Tibial nerve (tissue), 4 donors: ENCODE measurements at regions not wholly inside any gene's neighbourhood (a gene's known extent, or its start where the extent isn't known, plus 50 kb on each side); places are given as distances from the start of the nearest gene placed in this dataset.

ENCODE experiments used
- DNase-seq, 2 donors: peaks; one replicate each; pipeline ENCODE4 v3.0.0-alpha.2; 2019; ENCODE audit warnings: low spot score in 2 of 2
- H3K27ac ChIP-seq, 4 donors: fragments of 200-600 bp; sonication (generic) in 3 of 4; one replicate each; pipeline ENCODE4 v1.5.1; 2017 to 2019; ENCODE audit warnings: mild to moderate bottlenecking in 1 of 4
- H3K27me3 ChIP-seq, 2 donors: fragments of 200-600 bp; sonication (generic) in 1 of 2; one replicate each; pipeline versions ENCODE4 v1.5.1 to v1.6.0; 2017 to 2019
- H3K36me3 ChIP-seq, 3 donors: fragments of 200-600 bp; sonication (generic); one replicate each; pipeline ENCODE4 v1.5.1; 2018 to 2019
- H3K4me1 ChIP-seq, 4 donors: fragments of 200-600 bp; sonication (generic) in 3 of 4; one replicate each; pipeline ENCODE4 v1.5.1; 2017 to 2019
- H3K4me3 ChIP-seq, 4 donors: fragments of 200-600 bp; sonication (generic) in 3 of 4; one replicate each; pipeline ENCODE4 v1.5.1; 2017 to 2019; ENCODE audit warnings: mild to moderate bottlenecking in 1 of 4, moderate library complexity in 1 of 4
- H3K9me3 ChIP-seq, 4 donors: fragments of 200-600 bp; sonication (generic) in 3 of 4; one replicate each; pipeline ENCODE4 v1.5.1; 2017 to 2019
- EP300 ChIP-seq, 2 donors: sonication (generic); formaldehyde crosslinking; IDR thresholded peaks; one replicate each; pipeline ENCODE4 v1.6.1; 2017; ENCODE audit warnings: antibody characterized with exemption in 2 of 2, mild to moderate bottlenecking in 1 of 2
- POLR2A ChIP-seq, 2 donors: fragments of 450-650 bp; IDR thresholded peaks; one replicate each; pipeline ENCODE4 v1.6.1; 2017; ENCODE audit warnings: antibody characterized with exemption in 2 of 2, mild to moderate bottlenecking in 2 of 2, moderate library complexity in 2 of 2
- WGBS, 2 donors: methylation state at CpG; one replicate each; pipeline ENCODE4 v1.1.5; 2018; 5-methylcytosine and 5-hydroxymethylcytosine counted together
- TF ChIP-seq, protein P1 (sequence below), 5 experiments: fragments of 200-600 bp in 3 of 5; fragments of 450-650 bp in 2 of 5; sonication (generic) in 3 of 5; IDR thresholded peaks; one replicate each; pipeline ENCODE4 v1.5.1; 2016 to 2019; ENCODE audit warnings: antibody characterized with exemption in 5 of 5, mild to moderate bottlenecking in 3 of 5, moderate library complexity in 2 of 5

DNA sequence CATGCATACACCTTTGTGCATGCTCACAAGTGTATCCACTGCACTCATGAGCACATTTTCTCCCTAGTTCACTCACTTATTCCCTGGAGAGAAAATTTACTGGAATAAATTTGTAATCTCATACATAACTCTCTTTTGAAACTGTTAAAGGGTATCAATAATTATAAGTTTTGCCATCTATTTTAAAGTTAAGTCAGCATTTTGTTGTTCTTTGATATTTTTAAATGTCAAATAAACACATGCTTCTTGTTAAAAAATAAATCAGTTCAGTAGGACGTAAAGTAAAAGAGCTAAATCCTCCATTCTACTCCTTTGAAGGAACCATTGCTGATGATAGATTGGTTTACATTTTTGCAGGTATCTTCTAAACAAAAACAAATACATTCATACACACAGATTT, 522.1 kb downstream of the NR4A2 start:
- 50 to 65% methylated on average over 1 of the region's 1 CpG for WGBS, 2 donors
- Histone ChIP-seq H3K4me3 (no peak overlapping the region), H3K36me3 (no peaks in the 10 kb centered on the region), H3K9me3 (peaks cover 0 to 2% (median 0%) of the 10 kb centered on the region in 4 donors), H3K27ac (no peak overlapping the region), H3K27me3 (no peaks in the 10 kb centered on the region), H3K4me1 (no peaks in the 10 kb centered on the region)
- DNase-seq, result no peak
- TF ChIP-seq POLR2A (IDR thresholded peaks at IDR 0.05), result no peak
- TF ChIP-seq, protein P1, sequence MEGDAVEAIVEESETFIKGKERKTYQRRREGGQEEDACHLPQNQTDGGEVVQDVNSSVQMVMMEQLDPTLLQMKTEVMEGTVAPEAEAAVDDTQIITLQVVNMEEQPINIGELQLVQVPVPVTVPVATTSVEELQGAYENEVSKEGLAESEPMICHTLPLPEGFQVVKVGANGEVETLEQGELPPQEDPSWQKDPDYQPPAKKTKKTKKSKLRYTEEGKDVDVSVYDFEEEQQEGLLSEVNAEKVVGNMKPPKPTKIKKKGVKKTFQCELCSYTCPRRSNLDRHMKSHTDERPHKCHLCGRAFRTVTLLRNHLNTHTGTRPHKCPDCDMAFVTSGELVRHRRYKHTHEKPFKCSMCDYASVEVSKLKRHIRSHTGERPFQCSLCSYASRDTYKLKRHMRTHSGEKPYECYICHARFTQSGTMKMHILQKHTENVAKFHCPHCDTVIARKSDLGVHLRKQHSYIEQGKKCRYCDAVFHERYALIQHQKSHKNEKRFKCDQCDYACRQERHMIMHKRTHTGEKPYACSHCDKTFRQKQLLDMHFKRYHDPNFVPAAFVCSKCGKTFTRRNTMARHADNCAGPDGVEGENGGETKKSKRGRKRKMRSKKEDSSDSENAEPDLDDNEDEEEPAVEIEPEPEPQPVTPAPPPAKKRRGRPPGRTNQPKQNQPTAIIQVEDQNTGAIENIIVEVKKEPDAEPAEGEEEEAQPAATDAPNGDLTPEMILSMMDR (IDR thresholded peaks at IDR 0.05), result no peak
- TF ChIP-seq EP300 (IDR thresholded peaks at IDR 0.05), result no peak

DNA sequence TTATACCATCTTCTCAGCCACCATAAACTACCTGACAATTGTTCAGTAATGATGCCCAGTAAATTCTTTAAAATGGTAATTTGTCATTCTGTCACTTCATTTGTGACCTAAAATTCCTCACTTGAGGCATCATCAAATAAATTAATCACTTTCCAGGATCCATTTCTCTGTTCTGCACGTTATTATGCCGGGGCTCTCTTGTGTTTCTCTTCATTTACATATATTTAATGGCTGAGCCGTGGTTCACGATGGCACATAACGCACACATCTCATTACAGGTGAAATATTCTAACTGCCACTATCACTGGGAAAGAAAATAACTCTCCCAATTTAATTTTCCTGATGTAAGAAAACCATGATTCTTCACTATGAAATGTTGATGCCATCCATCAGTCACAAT, 529.6 kb downstream of the NR4A2 start:
- Histone ChIP-seq H3K27me3 (no peaks in the 10 kb centered on the region), H3K4me3 (no peak overlapping the region), H3K36me3 (no peaks in the 10 kb centered on the region), H3K9me3 (no peaks in the 10 kb centered on the region), H3K27ac (no peak overlapping the region), H3K4me1 (no peaks in the 10 kb centered on the region)
- DNase-seq, result no peak
- no peak for TF ChIP-seq POLR2A (IDR thresholded peaks at IDR 0.05)
- TF ChIP-seq, protein P1 (IDR thresholded peaks at IDR 0.05), result no peak
- TF ChIP-seq EP300 (IDR thresholded peaks at IDR 0.05), result no peak
- WGBS, 2 donors, result 87 to 93% methylated on average over 5 of the region's 5 CpGs

DNA sequence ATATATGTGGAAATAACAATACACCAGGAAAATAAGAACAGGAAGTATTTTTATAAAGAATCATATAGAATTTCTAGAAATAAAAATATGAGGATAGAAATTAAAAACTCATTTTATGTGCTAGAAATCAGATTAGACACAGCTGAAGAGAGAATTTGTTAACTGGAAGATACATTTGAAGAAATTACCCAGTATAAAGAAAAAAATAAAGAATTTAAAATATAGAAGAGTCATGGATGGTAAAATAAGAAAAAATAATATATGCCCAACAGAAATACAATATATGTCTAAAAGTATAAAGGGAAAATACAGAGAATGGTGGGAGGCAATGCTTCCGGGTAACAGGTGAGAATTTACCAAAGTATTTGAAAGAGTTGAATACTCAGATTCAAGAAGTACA, 539.9 kb downstream of the NR4A2 start:
- no peak overlapping the region for H3K27ac ChIP-seq
- no peak for DNase-seq
- 97 to 100% methylated on average over 1 of the region's 1 CpG for WGBS, 2 donors
- TF ChIP-seq EP300 (IDR thresholded peaks at IDR 0.05) (no peak), POLR2A (IDR thresholded peaks at IDR 0.05) (no peak)
- TF ChIP-seq, protein P1 (IDR thresholded peaks at IDR 0.05), result no peak
- peaks cover 0 to 53% (median 13%) of the 10 kb centered on the region in 4 donors for H3K9me3 ChIP-seq
- no peak overlapping the region for H3K4me3 ChIP-seq
- no peaks in the 10 kb centered on the region for H3K27me3 ChIP-seq
- peaks cover 0 to 17% (median 0%) of the 10 kb centered on the region in 3 donors for H3K36me3 ChIP-seq
- no peaks in the 10 kb centered on the region for H3K4me1 ChIP-seq

DNA sequence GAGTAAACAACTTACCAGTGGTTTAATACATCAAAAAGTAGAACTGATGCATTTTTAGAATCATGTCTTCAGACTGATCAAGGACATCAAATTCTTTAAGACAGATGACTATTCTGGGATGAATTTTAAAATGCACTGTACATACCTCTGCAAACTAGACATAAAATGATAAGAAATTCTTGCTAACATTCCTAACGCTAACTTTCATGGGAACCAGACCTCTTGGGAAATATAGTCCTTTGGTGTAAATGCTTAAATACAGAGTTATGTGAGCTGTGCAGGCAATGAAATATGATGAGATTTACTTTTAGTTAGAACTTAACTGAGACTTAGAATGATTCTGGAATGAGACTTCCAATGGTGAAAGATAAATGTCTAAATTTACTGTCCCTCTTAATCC, 562.0 kb downstream of the NR4A2 start:
- WGBS, 2 donors, result 78 to 81% methylated on average over 1 of the region's 1 CpG
- Histone ChIP-seq H3K27ac (no peak overlapping the region), H3K9me3 (no peaks in the 10 kb centered on the region), H3K36me3 (no peaks in the 10 kb centered on the region), H3K4me1 (no peaks in the 10 kb centered on the region), H3K27me3 (no peaks in the 10 kb centered on the region), H3K4me3 (no peak overlapping the region)
- TF ChIP-seq, protein P1 (IDR thresholded peaks at IDR 0.05), result no peak
- TF ChIP-seq POLR2A (IDR thresholded peaks at IDR 0.05) (no peak), EP300 (IDR thresholded peaks at IDR 0.05) (no peak)
- no peak for DNase-seq

DNA sequence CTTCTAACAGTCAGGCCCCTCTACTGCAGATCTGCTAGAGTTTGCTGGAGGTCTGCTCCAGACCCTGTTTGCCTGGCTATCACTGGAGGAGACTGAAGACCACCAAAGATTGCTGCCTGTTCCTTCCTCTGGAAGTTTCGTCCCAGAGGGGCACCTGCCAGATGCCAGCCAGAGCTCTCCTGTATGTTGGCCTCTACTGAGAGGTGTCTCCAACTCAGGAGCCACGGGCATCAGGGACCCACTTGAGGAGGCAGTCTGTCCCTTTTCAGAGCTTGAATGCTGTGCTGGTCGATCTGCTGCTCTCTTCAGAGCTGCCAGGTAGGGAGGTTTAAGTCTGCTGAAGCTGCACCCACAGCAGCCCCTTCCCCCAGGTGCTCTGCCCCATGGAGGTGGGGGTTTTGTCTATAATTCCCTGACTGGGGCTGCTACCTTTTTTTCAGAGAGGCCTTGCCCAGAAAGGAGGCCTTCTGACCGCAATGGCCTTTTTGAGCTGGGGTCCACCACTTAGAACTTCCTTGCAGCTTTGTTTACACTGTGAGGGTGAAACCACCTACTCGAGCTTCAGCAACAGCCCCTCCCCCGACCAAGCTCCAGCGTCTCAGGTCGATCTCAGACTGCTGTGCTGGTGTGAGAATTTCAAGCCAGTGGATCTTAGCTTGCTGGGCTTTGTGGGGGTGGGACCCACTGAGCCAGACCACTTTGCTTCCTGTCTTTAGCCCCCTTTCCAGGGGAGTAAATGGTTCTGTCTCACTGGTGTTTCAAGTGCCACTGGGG, 566.0 kb downstream of the NR4A2 start:
- DNase-seq, result no peak
- Histone ChIP-seq H3K36me3 (no peaks in the 10 kb centered on the region), H3K4me1 (no peaks in the 10 kb centered on the region), H3K9me3 (peaks cover 0 to 13% (median 0%) of the 10 kb centered on the region in 4 donors), H3K4me3 (no peak overlapping the region), H3K27me3 (no peaks in the 10 kb centered on the region), H3K27ac (no peak overlapping the region)
- 69 to 70% methylated on average over 8 of the region's 8 CpGs for WGBS, 2 donors
- TF ChIP-seq POLR2A (IDR thresholded peaks at IDR 0.05), result no peak
- no peak for TF ChIP-seq EP300 (IDR thresholded peaks at IDR 0.05)
- TF ChIP-seq, protein P1 (IDR thresholded peaks at IDR 0.05), result no peak
